Middle frontal gyrus (tissue), 1 donor: ENCODE measurements at regions not wholly inside any gene's neighbourhood (a gene's known extent, or its start where the extent isn't known, plus 50 kb on each side); places are given as distances from the start of the nearest gene placed in this dataset.
"Not testable (repeated sequence)": the region's sequence is repeated elsewhere in the genome, so short reads cannot be mapped to it uniquely, and the experiment has no call there.

ENCODE experiments used
- DNase-seq: peaks from one replicate; pipeline ENCODE4 v3.0.0-alpha.2; 2015; ENCODE audit warnings: low spot score; ENCODE audit errors: extremely low spot score

DNA sequence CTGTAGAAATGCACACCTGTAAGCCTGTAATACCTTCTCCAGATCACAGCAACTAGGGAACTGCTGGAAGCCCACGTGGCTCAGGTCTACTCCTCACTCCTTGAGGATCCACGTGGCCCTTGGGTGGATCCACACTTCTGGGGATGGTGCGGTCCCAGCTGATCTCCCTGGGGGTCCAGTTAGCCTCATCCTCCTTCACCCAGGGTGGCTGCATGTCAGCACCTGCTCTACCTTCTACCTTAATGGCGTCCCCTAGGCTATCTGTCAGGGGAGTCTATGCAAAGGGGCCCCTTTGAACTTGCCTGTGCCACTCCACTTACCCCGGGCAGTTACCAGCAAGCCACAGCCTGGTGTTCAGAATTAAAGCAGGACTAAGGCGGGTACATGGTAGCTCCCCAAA is 284.7 kb downstream of the MYCN start:
- no peak for DNase-seq

DNA sequence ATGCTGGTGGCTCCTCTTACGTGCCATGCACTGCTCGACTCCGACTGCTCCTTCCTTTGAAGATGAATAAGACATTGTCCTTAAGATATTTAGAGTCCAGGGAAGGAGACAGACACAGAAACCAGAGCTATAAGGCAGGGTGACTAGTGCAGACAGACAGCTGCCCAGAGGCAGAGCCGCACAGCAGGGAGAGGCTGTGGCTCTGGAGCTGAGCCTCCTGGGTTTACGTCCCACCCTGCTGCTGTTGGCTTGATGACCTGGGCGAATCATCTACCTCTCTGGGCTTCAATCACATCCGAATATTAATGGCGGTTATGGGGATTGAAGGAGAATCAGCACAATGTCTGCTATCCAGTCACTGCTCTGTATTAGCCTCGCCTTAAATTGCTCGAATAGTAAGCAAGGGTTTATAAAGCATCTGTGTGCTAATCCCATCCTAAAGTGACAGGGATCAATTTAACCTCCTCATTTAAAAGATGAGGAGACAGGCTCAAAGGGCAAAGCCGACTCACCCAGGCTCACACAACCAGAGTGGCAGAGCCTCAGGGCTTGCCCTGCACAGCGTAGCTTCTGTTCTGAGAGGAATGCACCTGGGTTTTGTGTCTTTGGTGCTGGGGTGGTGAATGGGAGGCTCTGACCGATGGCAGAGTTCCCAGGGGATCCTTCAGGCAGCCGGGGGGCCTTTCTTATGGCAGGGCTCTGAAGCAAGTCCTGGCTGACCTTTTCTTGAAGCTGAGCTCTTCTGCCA is 284.1 kb downstream of the MYCN start:
- DNase-seq: no peak

GRCh38 chr2:16223841-16224177 is 283.5 kb downstream of the MYCN start:
- DNase-seq: no peak

- DNase-seq: no peak
These were observed 283.0 kb downstream of the MYCN start for GRCh38 chr2:16223161-16223840.

DNA sequence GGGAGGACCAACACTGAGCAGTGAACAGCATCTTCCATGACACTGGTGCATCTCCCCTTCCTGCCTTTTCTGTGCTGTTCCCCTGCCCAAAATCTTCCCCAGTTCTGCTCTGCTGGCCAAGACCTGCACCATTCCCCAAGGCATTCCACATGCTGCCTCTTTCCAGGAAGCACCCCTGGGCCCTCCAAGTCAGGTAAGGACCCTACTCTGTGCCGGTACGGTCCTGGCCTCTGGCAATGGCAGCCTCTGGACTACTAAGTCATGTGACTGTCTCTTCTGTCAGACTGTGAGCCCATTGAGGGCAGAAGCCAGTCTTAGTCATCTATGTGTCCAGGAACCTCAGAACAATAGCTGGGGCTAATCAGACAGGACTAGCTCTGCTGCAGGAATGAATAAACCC is 282.0 kb downstream of the MYCN start:
- no peak for DNase-seq

DNA sequence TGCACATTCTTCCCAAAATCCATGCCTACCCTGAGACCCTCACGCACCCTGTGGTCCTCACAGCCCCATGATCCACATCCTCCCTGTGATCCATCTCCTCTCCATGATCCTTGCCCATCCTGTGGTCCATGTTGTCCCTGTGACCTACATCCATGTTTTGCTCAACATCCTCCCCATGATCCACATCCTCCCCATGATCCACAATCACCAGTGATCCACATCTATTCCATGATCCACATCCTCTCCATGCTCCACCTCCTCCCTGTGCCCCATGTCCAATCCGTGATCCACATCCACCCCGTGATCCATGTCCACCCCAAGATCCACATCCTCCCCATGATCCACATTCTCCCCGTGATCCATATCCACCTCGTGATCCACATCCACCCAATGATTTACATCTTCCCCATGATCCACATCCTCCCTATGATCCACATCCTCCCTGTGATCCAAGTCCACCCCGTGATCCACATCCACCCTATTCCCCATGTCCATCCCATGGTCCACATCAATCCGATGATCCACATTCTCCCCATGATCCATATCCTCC is 281.2 kb downstream of the MYCN start:
- DNase-seq: no peak

DNA sequence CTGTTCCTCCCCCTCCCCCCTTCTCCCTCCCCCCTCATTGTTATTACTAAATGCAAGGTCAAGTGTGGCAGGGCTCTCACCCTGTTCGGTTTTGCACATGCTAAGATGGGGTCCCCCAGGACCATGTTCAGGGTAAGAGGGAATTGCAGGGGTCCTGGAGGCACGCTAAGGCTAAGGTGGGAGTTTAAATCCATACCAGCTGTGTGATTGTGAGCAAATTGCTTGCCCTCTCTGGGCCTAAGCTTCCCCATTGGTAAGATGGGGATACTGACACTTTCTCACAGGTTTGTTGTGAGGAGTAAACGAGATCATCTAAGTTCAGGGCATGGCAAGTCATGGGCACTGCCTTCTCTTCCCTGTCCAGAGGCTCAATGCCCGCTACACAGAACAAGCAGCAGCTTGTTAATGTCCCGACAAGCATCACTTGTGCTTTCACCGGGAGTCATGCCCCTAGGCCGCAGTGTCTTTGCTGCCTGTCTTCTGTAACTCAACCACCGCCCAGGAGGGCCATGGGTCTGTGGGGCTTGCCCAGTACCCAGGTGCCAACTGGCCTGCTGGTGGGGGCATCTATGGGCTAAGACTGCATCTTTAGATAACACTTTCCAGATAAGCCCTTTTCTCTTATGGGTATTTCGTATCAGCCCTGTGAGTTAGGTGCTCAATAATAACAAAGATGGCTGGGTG is 279.1 kb downstream of the MYCN start:
- no peak for DNase-seq

DNA sequence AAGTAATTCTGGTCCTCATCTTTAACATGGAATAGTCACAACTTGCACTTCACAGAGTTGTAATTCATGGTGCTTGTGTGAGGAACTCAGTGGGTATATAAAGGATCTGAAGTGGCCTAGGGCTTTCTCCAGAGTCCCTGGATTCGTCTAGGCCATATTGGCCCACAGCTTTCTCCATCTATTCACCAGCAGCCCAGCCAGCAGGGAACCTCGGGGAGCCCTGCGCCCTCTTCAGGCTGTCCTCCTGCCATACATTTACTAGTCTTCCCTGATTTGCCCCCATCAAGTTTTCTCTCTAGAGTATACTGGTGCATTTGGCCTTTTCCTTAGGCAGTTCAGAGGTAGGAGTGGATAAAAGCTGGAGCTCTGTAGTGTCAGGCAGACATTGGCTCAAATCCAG is 278.3 kb downstream of the MYCN start:
- DNase-seq: no peak

GRCh38 chr2:16218161-16218560 is 277.8 kb downstream of the MYCN start:
- no peak for DNase-seq

- DNase-seq: not testable (repeated sequence)
These were observed 277.4 kb downstream of the MYCN start for GRCh38 chr2:16217741-16218140.

DNA sequence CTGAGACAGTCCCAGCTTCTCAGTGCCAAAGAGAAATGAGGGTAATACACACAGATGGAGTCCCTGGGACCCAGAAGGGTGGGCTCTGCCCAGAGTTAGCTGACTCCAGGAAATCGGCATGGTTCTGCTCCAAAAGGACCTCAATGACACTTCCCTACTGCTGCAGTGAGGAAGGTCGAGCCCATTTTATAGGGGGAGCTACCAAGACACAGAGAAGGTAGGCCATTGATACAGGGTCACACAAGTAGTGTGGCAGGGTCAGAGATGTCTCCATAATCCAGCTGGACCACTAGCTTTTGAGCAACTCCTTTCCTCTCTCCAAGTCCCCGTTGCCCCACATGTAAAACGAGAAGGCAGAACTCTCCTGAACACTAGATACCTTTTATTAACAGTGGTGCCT is 276.9 kb downstream of the MYCN start:
- DNase-seq: no peak

DNA sequence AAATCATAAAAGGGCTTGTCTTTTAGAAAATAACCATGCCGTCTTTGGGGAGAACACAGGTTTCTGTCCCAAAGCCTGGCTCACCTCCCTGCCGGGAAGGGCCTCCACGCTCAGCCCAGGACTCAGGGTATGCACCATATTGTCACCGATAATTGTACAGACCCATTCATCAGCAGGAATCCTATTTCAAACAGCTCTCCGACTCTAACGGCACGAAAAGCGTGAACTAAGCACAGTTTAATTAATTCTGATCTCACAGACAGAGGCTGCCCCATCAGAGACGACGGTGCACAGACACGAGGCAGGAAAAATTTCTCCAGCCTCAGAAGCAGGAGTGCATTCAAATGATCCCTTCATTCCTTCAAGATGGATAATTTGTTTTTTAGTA is 276.2 kb downstream of the MYCN start:
- DNase-seq: no peak

- DNase-seq: no peak
These were observed 275.7 kb downstream of the MYCN start for GRCh38 chr2:16215902-16216557.

- no peak for DNase-seq
These were observed 274.5 kb downstream of the MYCN start for GRCh38 chr2:16214861-16215260.

- no peak for DNase-seq
These were observed 274.0 kb downstream of the MYCN start for GRCh38 chr2:16214391-16214790.

- no peak for DNase-seq
These were observed 272.0 kb downstream of the MYCN start for GRCh38 chr2:16212321-16212720.

GRCh38 chr2:16211341-16211740 is 271.0 kb downstream of the MYCN start:
- no peak for DNase-seq

DNA sequence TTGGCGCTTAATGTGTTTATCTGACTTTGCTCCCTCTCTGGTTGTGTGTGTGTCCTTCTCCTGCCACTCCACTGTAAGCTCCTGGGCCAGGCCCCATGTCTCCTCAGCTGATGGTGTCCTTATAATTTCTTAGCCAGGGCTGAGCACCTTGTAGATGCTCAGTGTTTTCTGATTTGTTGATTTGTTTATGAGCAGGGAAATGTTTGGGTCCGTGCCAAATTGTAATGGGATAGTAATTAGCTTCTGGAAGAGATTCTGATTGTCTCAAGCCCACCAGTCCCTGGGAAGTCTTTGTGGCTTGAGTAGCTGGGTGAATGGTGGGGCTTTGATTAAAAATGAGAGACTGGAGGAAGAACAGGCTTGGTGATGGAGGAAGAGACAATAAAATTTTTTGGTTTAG is 270.5 kb downstream of the MYCN start:
- no peak for DNase-seq

GRCh38 chr2:16209799-16210198 is 269.4 kb downstream of the MYCN start:
- no peak for DNase-seq

DNA sequence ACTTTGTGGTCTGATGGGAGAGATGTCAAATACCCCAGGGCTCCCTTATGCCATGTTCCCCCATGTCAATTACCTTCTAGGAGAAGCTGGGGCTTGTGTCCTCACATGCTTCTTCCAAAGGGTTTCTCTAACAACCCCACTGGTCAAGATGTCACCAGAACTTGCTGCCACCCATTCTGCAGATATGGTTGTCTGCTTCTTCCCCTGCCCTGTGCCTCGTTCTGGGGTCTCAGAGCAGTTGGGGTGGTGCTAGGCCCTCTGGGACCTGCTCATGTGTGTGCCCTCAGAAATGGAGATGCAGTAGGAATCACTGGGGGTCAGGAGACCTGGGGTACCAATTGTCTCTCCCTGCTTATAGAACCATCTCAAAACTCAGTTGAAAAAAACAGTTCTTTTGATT is 268.6 kb downstream of the MYCN start:
- DNase-seq: no peak

- DNase-seq: no peak
These were observed 268.0 kb downstream of the MYCN start for GRCh38 chr2:16208241-16208797.

- DNase-seq: no peak
These were observed 267.3 kb downstream of the MYCN start for GRCh38 chr2:16207611-16208010.
